ENCODE measurements at regions not wholly inside any gene's neighbourhood (a gene's known extent, or its start where the extent isn't known, plus 50 kb on each side); places are given as distances from the start of the nearest gene placed in this dataset.

DNA sequence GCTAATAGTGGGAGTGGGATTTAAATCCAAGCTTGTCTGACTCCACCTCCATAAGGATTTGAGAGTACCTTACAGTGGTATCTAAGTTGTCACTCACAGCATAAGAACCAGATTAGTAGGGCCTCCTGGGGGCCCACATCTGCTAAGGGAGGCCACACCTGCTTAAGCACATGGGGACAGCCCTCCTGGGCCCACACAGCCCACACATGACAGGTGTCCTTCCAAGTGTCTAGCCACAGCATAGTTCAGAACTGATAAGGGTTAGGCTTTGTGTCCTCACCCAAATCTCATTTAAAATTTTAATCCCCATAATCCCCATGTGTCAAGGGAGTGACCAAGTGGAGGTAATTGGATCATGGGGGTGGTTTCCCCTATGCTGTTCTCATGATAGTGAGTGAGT, 186.0 kb upstream of the HMGA2 start:
- no peak overlapping the region for H3K27ac ChIP-seq
- TF ChIP-seq, protein P1, sequence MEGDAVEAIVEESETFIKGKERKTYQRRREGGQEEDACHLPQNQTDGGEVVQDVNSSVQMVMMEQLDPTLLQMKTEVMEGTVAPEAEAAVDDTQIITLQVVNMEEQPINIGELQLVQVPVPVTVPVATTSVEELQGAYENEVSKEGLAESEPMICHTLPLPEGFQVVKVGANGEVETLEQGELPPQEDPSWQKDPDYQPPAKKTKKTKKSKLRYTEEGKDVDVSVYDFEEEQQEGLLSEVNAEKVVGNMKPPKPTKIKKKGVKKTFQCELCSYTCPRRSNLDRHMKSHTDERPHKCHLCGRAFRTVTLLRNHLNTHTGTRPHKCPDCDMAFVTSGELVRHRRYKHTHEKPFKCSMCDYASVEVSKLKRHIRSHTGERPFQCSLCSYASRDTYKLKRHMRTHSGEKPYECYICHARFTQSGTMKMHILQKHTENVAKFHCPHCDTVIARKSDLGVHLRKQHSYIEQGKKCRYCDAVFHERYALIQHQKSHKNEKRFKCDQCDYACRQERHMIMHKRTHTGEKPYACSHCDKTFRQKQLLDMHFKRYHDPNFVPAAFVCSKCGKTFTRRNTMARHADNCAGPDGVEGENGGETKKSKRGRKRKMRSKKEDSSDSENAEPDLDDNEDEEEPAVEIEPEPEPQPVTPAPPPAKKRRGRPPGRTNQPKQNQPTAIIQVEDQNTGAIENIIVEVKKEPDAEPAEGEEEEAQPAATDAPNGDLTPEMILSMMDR (conservative IDR thresholded peaks at IDR 0.05; ENCODE audit: low read depth), result no peak
- POLR2A ChIA-PET (ENCODE audit: low non-redundant PET), result no interaction called here
- CTCF ChIA-PET, result no interaction called here
- DNase-seq (ENCODE audit: low spot score), result no peak

DNA sequence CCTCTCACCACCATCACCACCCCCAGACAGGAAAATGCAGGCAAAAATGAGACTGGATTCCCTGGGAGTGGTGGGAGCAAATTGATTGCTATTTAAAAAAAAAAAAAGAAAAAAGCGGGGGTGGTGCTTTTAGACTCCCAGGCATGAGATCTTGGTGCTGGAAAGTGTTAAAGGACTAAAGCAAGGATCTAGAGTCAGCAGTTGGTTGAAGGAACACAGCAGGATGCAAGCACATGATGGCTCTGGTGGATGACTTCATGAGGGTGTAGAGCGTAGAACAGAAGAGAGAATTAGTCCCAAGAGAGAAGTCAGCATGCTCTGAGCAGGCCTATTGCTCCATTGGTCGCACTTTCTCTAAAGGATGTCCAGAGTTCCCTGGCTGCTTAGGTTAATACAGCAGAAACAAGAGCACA, 183.8 kb upstream of the HMGA2 start:
- TF ChIP-seq, protein P1 (conservative IDR thresholded peaks at IDR 0.05; ENCODE audit: low read depth), result no peak
- no peak overlapping the region for H3K27ac ChIP-seq
- no peak for DNase-seq (ENCODE audit: low spot score)
- ChIA-PET POLR2A (ENCODE audit: low non-redundant PET) (no interaction called here), CTCF (interaction anchor here (0.6 to 0.7 kb wide), 2 partner anchors 69 to 479 kb away, joined by 3 read pairs; no protein-coding TSS in a partner anchor)

DNA sequence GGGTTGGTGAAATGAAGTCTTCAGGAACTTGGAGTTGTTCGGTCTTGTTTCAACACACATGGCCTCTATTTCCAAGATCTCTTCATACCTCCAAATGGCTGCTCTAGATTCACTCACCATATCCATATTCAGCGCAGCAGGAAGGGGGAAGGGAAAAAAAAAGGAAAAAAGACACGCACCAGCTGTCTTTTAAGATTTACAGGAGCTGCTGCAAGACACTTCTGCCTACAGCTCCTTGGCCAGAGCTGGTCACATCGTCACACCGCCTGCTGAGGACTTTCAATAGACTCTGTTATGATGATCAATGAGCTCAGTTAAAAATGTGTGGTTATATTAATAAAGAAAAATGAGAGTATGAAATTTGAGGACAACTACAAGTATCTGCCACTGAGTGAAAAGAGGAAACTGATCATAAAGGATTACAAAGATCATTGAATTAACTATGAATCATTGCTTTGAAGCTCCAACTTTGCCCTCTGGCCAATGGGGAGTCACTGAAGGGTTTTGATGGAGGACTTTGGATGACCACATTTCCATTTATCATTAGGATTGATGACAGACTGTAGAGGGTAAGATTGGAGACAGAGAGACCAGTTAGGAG, 182.1 kb upstream of the HMGA2 start:
- H3K27ac ChIP-seq, result no peak overlapping the region
- TF ChIP-seq, protein P1 (conservative IDR thresholded peaks at IDR 0.05; ENCODE audit: low read depth), result no peak
- CTCF ChIA-PET, result no interaction called here
- POLR2A ChIA-PET (ENCODE audit: low non-redundant PET), result no interaction called here
- DNase-seq (ENCODE audit: low spot score), result no peak

DNA sequence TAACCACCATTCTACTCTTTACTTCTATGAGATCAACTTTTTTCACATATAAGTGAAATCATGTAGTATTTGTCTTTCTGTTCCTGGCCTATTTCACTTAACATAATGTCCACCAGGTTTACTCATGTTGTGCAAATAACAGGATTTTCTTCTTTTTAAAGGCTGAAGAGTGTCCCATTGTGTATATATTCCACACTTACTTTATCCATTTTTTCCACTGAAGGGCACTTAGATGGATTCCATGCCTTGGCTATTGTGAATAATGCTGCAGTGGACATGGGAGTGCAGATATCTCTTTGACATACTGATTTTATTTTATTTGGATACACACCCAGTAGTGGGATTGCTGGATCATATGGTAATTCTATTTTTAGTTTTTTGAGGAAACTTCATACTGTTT, 181.1 kb upstream of the HMGA2 start:
- TF ChIP-seq, protein P1 (conservative IDR thresholded peaks at IDR 0.05; ENCODE audit: low read depth), result no peak
- no peak overlapping the region for H3K27ac ChIP-seq
- DNase-seq (ENCODE audit: low spot score), result no peak
- ChIA-PET POLR2A (ENCODE audit: low non-redundant PET) (no interaction called here), CTCF (no interaction called here)

DNA sequence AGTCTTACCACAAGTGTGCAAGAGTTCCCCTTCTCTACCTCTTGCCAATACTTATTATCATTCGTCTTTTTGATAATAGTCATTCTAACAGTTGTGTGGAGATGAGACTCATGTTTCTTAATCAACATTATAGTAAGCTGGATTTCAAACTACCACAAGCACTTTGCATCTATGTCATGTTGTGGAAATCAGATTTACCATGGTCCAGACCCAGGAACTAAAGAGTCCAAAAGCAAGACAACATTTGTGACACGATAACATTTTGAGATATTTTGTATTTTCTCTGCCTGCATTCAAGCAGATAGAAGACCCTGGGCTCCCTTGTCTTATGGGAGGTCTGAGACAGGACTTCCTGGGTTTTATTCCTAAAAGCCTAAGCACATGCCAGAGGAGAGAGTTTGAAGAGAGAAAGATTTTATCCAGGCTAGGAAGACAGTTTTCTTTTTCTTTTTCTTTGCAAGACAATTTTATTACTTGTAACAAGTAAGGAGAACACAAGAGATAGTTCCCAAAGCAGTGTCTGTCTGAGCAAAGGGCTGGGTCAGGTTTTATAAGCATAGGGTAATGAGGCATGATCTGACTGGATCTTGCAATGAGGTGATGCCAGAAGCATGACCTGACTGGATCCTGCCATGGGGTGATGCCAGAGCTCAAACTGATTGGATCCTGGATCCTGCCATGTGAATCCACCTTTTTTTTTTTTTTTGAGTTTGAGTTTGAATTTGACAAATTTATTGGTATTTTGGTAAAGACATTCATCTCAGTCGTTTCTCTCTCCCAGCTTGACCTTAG, 180.5 kb upstream of the HMGA2 start:
- CTCF ChIA-PET, result interaction anchor here (0.6 kb wide), 1 partner anchor 122 kb away, joined by 3 read pairs; no protein-coding TSS in a partner anchor
- no peak overlapping the region for H3K27ac ChIP-seq
- TF ChIP-seq, protein P1 (conservative IDR thresholded peaks at IDR 0.05; ENCODE audit: low read depth), result no peak
- DNase-seq (ENCODE audit: low spot score), result no peak
- POLR2A ChIA-PET (ENCODE audit: low non-redundant PET), result no interaction called here

DNA sequence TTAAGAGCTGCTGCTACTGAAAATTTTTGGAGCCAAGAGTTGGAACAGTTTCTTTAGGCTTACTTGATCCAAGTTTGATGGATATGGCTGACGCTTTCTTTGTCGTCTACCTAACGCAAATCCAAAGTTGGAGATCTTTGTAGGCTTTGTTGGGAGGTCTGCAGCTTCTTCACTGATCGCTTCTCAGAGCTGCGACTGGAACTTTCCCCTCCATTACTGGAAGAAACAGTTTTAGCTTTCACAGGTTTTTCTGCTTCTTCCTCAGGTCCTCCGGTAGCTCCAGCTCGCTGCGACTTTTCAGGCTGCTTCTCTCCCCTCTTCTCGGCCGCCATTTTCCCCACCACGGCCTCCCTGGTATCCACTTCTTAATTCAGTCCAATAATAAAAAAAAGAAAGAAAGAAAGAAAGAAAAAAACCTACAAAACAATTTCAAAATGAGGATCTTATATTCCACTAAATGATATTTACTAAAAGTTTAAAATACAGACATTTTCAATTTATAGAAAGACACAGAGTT, 178.1 kb upstream of the HMGA2 start:
- no peak for DNase-seq (ENCODE audit: low spot score)
- no peak overlapping the region for H3K27ac ChIP-seq
- CTCF ChIA-PET, result no interaction called here
- POLR2A ChIA-PET (ENCODE audit: low non-redundant PET), result no interaction called here
- TF ChIP-seq, protein P1 (conservative IDR thresholded peaks at IDR 0.05; ENCODE audit: low read depth), result no peak

Measured in RWPE1 (cell line).